ENCODE measurements at regions not wholly inside any gene's neighbourhood (a gene's known extent, or its start where the extent isn't known, plus 50 kb on each side); places are given as distances from the start of the nearest gene placed in this dataset.

- in situ Hi-C loops (cut with HindIII; ENCODE audit: extremely low pct_ligation_motif_present, low pct_unique_long_range_greater_than_20kb) (no loop called here), intact Hi-C loops (cut with micrococcal nuclease; ENCODE audit: unreplicated experiment) (no loop called here)
- ChIA-PET POLR2A (no interaction called here), CTCF (ENCODE audit: low intra/inter-chr PET ratio, low total read pairs) (no interaction called here)
- 43% methylated on average over 2 of the region's 2 CpGs for WGBS (ENCODE audit: low lambda C conversion rate)
- Histone ChIP-seq H3K9ac (ENCODE audit: insufficient read depth, low read depth, low read length) (no peak overlapping the region), H4K20me1 (ENCODE audit: insufficient read depth, low read length) (no peaks in the 10 kb centered on the region), H3K79me2 (ENCODE audit: insufficient read depth, low read length) (no peaks in the 10 kb centered on the region), H3K4me1 (ENCODE audit: insufficient read depth, low read length) (peaks cover 8% of the 10 kb centered on the region; the same call in 1 of the 2 replicates), H3K4me3 (replicated peaks in 1 of 3; ENCODE audit: insufficient read depth in 1 of 3, low read depth in 2 of 3, low read length in 3 of 3) (no peak overlapping the region), H3K27ac (ENCODE audit: extremely low read length, insufficient read depth, low read length) (no peak overlapping the region), H3K36me3 (replicated peaks in 1 of 2; ENCODE audit: control insufficient read depth in 1 of 2, insufficient read depth in 2 of 2, low read length in 2 of 2) (no peaks in the 10 kb centered on the region), H3K27me3 (ENCODE audit: control insufficient read depth in 1 of 2, insufficient read depth in 2 of 2, low read length in 2 of 2) (no peaks in the 10 kb centered on the region), H2AFZ (ENCODE audit: low read length) (no peak overlapping the region), H3K4me2 (ENCODE audit: low read depth, low read length) (no peak overlapping the region), H3K9me3 (ENCODE audit: low read length) (no peaks in the 10 kb centered on the region)
- BruUV-seq (replicated peaks): no TSS peak
- no peak for ATAC-seq
- no peak for DNase-seq (ENCODE audit: low spot score)
- TF ChIP-seq ARHGAP35 (CRISPR knock-in tag; IDR thresholded peaks at IDR 0.05; ENCODE audit: borderline replicate concordance) (no peak), HNF4A (CRISPR knock-in tag; IDR thresholded peaks at IDR 0.05) (no peak), ZNF20 (CRISPR knock-in tag; IDR thresholded peaks at IDR 0.05) (no peak), ZBTB46 (CRISPR knock-in tag; IDR thresholded peaks at IDR 0.05; ENCODE audit: borderline replicate concordance) (no peak), ARNTL (CRISPR knock-in tag; IDR thresholded peaks at IDR 0.05) (no peak), HNRNPL (IDR thresholded peaks at IDR 0.05; ENCODE audit: low read depth, low read length) (no peak), ZBTB39 (CRISPR knock-in tag; IDR thresholded peaks at IDR 0.05) (no peak), GPBP1L1 (CRISPR knock-in tag; IDR thresholded peaks at IDR 0.05) (no peak), PTBP1 (IDR thresholded peaks at IDR 0.05; ENCODE audit: low read depth, low read length, poor library complexity, severe bottlenecking) (no peak), GPN1 (CRISPR knock-in tag; IDR thresholded peaks at IDR 0.05; ENCODE audit: borderline replicate concordance) (no peak), THYN1 (CRISPR knock-in tag; IDR thresholded peaks at IDR 0.05; ENCODE audit: borderline replicate concordance, low read depth) (no peak), ZNF816 (CRISPR knock-in tag; IDR thresholded peaks at IDR 0.05; ENCODE audit: borderline replicate concordance) (no peak)
- no peak for FAIRE-seq
Measured at GRCh38 chr2:76498360-76498759, 787.6 kb upstream of the GCFC2 start.
